SK-N-SH (cell line): ENCODE measurements at regions not wholly inside any gene's neighbourhood (a gene's known extent, or its start where the extent isn't known, plus 50 kb on each side); places are given as distances from the start of the nearest gene placed in this dataset.
A peak's percentile ranks its signal among the peaks of the same experiment; 100 is the strongest.

Experiments used
- CTCF ChIA-PET: fragments of 300-600, 350-600 bp; formaldehyde crosslinking; extraction: SDS; loops from one replicate; lab custom pipeline; 2021; lab: Yijun Ruan, JAX
- POLR2A ChIA-PET: fragments of 350-600 bp; sonication (Branson Sonifier 250); formaldehyde crosslinking; extraction: SDS; loops from one replicate; lab custom pipeline; 2020; ENCODE audit warnings: antibody characterized with exemption, inconsistent platforms; lab: Yijun Ruan, JAX
- DNase-seq: peaks from one replicate; pipeline ENCODE4 v3.0.0; 2012
- H2AFZ ChIP-seq: fragments of 200-600 bp; sonication (generic); 2 replicates; pipeline ENCODE4 v1.8.1; 2016; ENCODE audit warnings: antibody characterized with exemption, mild to moderate bottlenecking, low read depth
- H3F3A ChIP-seq: fragments of 200-600 bp; sonication (generic); replicated peaks from 2 replicates; pipeline ENCODE3; 2016; ENCODE audit warnings: antibody characterized with exemption, mild to moderate bottlenecking; ENCODE audit not compliant: insufficient read depth
- H3K27ac ChIP-seq, 2 experiments: fragments of 200-500 bp in 1 of 2; fragments of 200-600 bp in 1 of 2; sonication (Bioruptor generic) in 1 of 2; sonication (generic), shearing (Covaris generic) in 1 of 2; 2 replicates each; pipeline versions ENCODE4 v1.5.1 to v1.6.1; 2014 to 2016; ENCODE audit warnings: low read depth in 2 of 2, inconsistent platforms in 1 of 2, low read length in 1 of 2, mild to moderate bottlenecking in 1 of 2, mixed read lengths in 1 of 2
- H3K27me3 ChIP-seq: fragments of 200-600 bp; sonication (generic), shearing (Covaris generic); 2 replicates; pipeline ENCODE4 v1.6.1; 2016; ENCODE audit warnings: mixed run types; ENCODE audit not compliant: insufficient read depth
- H3K36me3 ChIP-seq, 2 experiments: fragments of 200-500 bp in 1 of 2; fragments of 200-600 bp in 1 of 2; sonication (Bioruptor generic) in 1 of 2; sonication (generic) in 1 of 2; replicated peaks in 1 of 2; 2 replicates each; pipeline versions ENCODE3 to v1.5.1; 2014 to 2016; ENCODE audit warnings: low read length in 1 of 2, mild to moderate bottlenecking in 1 of 2; ENCODE audit not compliant: insufficient read depth in 2 of 2, control insufficient read depth in 1 of 2
- H3K4me1 ChIP-seq, 2 experiments: fragments of 200-500 bp in 1 of 2; fragments of 200-600 bp in 1 of 2; sonication (Bioruptor generic) in 1 of 2; sonication (generic), shearing (Covaris generic) in 1 of 2; 2 replicates each; pipeline versions ENCODE4 v1.5.1 to v1.6.1; 2014 to 2016; ENCODE audit warnings: low read depth in 1 of 2, low read length in 1 of 2, mixed run types in 1 of 2; ENCODE audit not compliant: insufficient read depth in 2 of 2, control insufficient read depth in 1 of 2
- H3K4me2 ChIP-seq: fragments of 200-600 bp; sonication (generic), shearing (Covaris generic); 2 replicates; pipeline ENCODE4 v1.6.1; 2017; ENCODE audit warnings: mixed run types
- H3K4me3 ChIP-seq, 2 experiments: fragments of 200-500 bp in 1 of 2; fragments of 200-600 bp in 1 of 2; sonication (Bioruptor generic) in 1 of 2; sonication (generic), shearing (Covaris generic) in 1 of 2; 2 replicates each; pipeline versions ENCODE4 v1.5.1 to v1.8.1; 2014 to 2016; ENCODE audit warnings: low read depth in 2 of 2, inconsistent platforms in 1 of 2, low read length in 1 of 2, mild to moderate bottlenecking in 1 of 2, mixed read lengths in 1 of 2, moderate library complexity in 1 of 2
- H3K79me2 ChIP-seq: fragments of 200-600 bp; sonication (generic); 2 replicates; pipeline ENCODE4 v1.8.1; 2017; ENCODE audit warnings: mild to moderate bottlenecking; ENCODE audit not compliant: insufficient read depth
- H3K9ac ChIP-seq: fragments of 200-600 bp; sonication (generic); 2 replicates; pipeline ENCODE4 v1.6.1; 2017; ENCODE audit warnings: mixed run types
- H3K9me2 ChIP-seq: fragments of 200-600 bp; sonication (generic); 2 replicates; pipeline ENCODE4 v1.6.1; 2017; ENCODE audit warnings: mixed run types
- H3K9me3 ChIP-seq: fragments of 200-600 bp; sonication (generic); 2 replicates; pipeline ENCODE4 v1.6.1; 2017; ENCODE audit warnings: mixed run types, mild to moderate bottlenecking, moderate library complexity
- H4K20me1 ChIP-seq: fragments of 200-600 bp; sonication (generic); 2 replicates; pipeline ENCODE4 v1.6.1; 2017; ENCODE audit warnings: mild to moderate bottlenecking, mixed run types; ENCODE audit not compliant: insufficient read depth
- FOXJ3 ChIP-seq: sonication (generic); formaldehyde crosslinking; IDR thresholded peaks from 2 replicates; pipeline ENCODE4 v1.5.1; 2020; ENCODE audit warnings: mild to moderate bottlenecking, missing genetic modification reagents
- GATA2 ChIP-seq: sonication (generic); formaldehyde crosslinking; IDR thresholded peaks from 2 replicates; pipeline ENCODE4 v1.5.0; 2020; ENCODE audit warnings: mild to moderate bottlenecking, missing genetic modification reagents
- NFIC ChIP-seq: IDR thresholded peaks from 2 replicates; pipeline ENCODE4 v1.4.0; 2012; ENCODE audit warnings: borderline replicate concordance
- RAD21 ChIP-seq: IDR thresholded peaks from 2 replicates; pipeline ENCODE4 v1.6.1; 2012; ENCODE audit warnings: mild to moderate bottlenecking, low read length
- RCOR1 ChIP-seq: fragments of 150-350 bp; IDR thresholded peaks from 2 replicates; pipeline ENCODE4 v1.6.1; 2017; ENCODE audit warnings: antibody characterized with exemption, low read length
- REST ChIP-seq: IDR thresholded peaks from 2 replicates; pipeline ENCODE4 v1.6.1; 2012; ENCODE audit warnings: mild to moderate bottlenecking, low read depth, low read length, moderate library complexity
- RFX5 ChIP-seq: IDR thresholded peaks from 2 replicates; pipeline ENCODE4 v1.6.1; 2012; ENCODE audit warnings: mild to moderate bottlenecking, improper control_type of control experiment, low read length
- SIN3A ChIP-seq: IDR thresholded peaks from 2 replicates; pipeline ENCODE4 v1.6.1; 2012; ENCODE audit warnings: low read depth, mild to moderate bottlenecking, low read length, moderate library complexity, borderline replicate concordance
- USF1 ChIP-seq: IDR thresholded peaks from 2 replicates; pipeline ENCODE4 v1.4.0; 2012; ENCODE audit warnings: low read depth, borderline replicate concordance
- YY1 ChIP-seq: IDR thresholded peaks from 2 replicates; pipeline ENCODE4 v1.4.0; 2012; ENCODE audit warnings: low read depth, mild to moderate bottlenecking
- ZBTB33 ChIP-seq: IDR thresholded peaks from 2 replicates; pipeline ENCODE4 v1.4.0; 2012; ENCODE audit warnings: low read depth, borderline replicate concordance
- WGBS: methylation state at CpG from one replicate; pipeline ENCODE4 v1.1.6; 2017; ENCODE audit warnings: low lambda C conversion rate; 5-methylcytosine and 5-hydroxymethylcytosine counted together

GRCh38 chr1:113216664-113217063 lies 143.7 kb downstream of the LRIG2 start:
- CTCF ChIA-PET: no interaction called here
- Histone ChIP-seq H3K27me3 (no peaks in the 10 kb centered on the region), H3K27ac (peak overlapping the region in 1 of 2 experiments; percentile 94; a peak in 2 of 4 replicates), H3K4me3 (no peak overlapping the region), H3K9me3 (no peaks in the 10 kb centered on the region), H4K20me1 (no peaks in the 10 kb centered on the region), H3K9me2 (no peaks in the 10 kb centered on the region), H3K79me2 (no peaks in the 10 kb centered on the region), H3K9ac (no peak overlapping the region), H3K4me2 (no peak overlapping the region), H3K4me1 (peaks cover 0 to 46% of the 10 kb centered on the region in 2 experiments; a peak in 2 of 4 replicates), H2AFZ (no peak overlapping the region), H3F3A (no peaks in the 10 kb centered on the region), H3K36me3 (no peaks in the 10 kb centered on the region)
- no peak for DNase-seq
- no CpG with 5 or more reads among the region's 3 CpGs for whole genome bisulfite sequencing
- TF ChIP-seq GATA2 (no peak), USF1 (no peak), RFX5 (no peak), RCOR1 (no peak), REST (no peak), NFIC (no peak), RAD21 (no peak), SIN3A (no peak), ZBTB33 (no peak), FOXJ3 (no peak), YY1 (no peak)
- POLR2A ChIA-PET: interaction anchor here (4.3 kb wide), 1 partner anchor 172 kb away, joined by 18 read pairs; the partner anchor contains the start of gene MAGI3
